HG02610 (cell line): ENCODE measurements at regions not wholly inside any gene's neighbourhood (a gene's known extent, or its start where the extent isn't known, plus 50 kb on each side); places are given as distances from the start of the nearest gene placed in this dataset.
"Not testable (repeated sequence)": the region's sequence is repeated elsewhere in the genome, so short reads cannot be mapped to it uniquely, and the experiment has no call there.

Experiments
- ATAC-seq: cut with Tn5 transposase; IDR thresholded peaks from one replicate; pipeline ENCODE4 v1.9.1; 2021; ENCODE audit warnings: mild to moderate bottlenecking, moderate library complexity; ENCODE audit not compliant: unreplicated experiment

DNA sequence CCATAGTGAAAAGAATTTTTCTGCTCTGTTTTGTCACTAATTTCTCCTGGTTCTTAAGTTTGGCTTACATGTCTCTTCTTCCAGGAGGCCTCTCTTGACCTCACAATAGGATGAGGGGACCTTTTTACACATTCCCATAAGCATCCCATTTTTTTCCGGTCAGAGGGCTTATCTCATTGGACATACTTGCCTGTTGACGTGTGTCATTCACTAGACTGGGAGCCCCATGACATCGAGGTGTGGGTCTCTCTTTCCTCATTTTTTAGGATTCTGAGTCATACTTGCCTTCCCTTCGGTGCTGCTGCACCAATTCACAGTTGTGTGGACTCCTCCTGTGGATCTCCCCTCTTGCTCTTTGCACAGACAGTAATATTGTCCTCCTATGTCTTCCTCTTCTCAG, 601.8 kb downstream of the GATA3 start:
- ATAC-seq, result no peak

DNA sequence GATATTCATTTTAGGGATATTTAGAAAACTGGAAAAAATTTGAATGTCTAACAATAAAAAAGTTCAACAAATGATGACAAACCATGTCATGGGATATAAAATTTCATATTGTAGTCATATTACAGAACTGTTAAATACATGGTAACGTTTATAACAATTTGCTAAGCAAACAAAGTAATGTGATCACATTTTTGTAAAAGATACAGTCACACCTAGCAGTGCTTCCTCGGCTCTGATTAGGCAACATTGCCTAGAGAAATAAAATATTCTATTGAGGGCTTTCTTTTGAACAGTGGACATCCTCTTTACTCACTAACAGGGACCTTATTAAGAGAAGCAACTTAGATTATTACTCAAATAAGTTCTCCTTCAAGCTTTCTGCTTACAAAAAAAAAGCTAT, 605.5 kb downstream of the GATA3 start:
- ATAC-seq, result no peak

DNA sequence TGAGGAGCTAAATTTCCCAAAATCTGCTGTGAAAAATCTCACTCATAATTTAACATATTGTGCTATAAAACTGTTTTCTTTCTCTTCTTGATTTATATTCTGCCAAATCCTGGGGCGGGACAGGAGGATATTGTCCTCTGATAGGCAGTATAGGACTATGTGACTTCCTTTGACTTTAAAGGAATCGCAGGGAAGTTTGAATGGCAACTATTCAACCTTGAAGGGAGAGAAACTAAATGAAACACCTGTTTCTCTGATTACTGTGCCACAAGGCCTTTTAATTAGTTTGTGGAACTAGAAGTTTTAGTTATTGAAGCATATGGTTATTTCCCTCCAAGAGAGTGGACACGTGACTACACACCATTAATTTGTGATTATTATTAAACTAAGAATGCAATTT, 607.4 kb downstream of the GATA3 start:
- no peak for ATAC-seq

DNA sequence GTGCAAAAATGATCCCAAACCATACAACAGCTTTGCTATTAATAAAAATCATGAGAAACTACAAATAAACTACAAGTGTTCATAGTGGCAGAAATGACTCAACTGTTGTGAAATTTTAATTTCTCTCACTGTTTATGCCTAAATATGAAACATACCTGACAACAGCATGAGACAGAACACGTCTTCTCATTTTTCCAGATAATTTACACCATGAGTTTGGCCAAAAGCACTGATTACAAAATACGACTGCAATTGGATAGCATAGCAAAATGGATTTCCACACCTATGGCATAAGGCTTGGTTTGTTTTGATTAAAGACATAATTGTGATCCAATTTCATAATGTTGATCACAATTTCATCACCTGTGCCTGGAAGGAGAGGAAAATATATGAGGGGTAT, 608.6 kb downstream of the GATA3 start:
- ATAC-seq, result no peak

DNA sequence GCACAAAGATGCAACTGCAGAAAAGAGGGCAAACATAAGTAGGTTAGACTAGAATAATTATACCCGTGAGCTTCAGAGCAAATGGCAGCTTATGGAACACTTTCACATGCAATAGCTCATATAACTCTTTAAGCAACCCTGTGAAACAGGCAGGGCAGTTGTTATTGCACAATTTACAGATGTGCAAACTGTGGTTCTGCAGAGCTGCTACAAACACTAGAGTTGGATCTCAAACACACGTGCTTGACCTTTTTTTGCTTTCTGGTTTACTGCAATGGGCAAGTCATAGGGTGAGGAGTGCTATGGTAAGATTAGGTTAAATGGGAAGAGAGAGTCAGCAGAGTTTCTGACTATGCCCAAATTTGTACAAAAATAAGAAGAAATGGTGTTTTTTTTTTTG, 610.8 kb downstream of the GATA3 start:
- no peak for ATAC-seq

DNA sequence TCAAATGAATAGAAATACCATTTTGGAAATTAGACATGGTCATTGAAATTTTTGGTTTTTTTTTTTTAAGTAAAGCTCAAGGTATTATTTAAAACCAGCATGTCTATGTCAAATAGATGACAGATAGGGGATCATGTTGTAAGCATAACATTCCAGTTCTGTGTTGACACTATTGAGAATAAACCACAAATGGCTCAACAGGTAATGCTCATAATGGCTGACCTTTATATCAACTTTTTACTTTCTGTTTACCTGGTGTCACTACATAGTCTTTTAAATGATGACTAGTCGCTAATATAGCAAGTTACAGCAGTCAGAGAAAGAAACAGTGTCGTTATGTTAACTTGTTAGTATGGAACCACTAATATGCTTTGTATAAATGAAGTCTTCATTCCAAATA, 616.0 kb downstream of the GATA3 start:
- ATAC-seq, result no peak

DNA sequence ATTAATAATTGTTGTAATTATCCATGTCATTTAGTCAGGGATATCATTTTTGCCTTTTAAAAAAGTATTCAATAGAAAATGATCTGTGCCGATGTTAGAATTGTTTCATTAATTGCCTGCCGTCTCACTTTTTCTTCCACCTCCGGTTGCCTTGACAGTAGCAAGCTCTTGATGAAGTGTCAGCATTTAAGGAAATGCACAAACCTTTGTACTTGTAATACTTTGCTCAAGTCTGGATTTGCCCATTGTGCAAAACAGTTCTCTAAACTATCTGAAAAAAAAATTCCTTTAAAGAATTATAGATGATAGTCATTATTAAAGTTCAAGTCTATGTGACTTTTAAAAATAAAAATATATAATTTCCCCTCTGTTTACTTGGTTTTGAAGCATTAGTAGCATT, 619.7 kb downstream of the GATA3 start:
- no peak for ATAC-seq

DNA sequence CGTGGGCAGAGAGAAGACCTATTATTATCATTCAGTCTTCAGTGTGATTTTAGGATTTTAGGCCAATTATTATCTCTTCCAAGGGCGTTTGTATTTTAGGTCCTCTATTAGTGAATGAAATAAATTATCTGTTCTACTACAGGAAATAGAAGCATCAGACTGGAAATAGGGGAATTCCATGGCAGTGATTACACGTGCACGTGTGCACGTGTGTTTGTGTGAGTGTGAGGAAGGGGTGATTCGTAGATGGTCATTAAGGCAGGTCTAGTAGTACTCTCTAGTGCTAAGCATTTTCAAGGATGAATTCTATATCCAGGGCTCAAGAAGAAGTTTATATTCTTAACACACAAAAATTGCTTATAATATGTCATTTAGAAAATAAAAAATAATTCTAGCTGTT, 623.2 kb downstream of the GATA3 start:
- ATAC-seq, result no peak

DNA sequence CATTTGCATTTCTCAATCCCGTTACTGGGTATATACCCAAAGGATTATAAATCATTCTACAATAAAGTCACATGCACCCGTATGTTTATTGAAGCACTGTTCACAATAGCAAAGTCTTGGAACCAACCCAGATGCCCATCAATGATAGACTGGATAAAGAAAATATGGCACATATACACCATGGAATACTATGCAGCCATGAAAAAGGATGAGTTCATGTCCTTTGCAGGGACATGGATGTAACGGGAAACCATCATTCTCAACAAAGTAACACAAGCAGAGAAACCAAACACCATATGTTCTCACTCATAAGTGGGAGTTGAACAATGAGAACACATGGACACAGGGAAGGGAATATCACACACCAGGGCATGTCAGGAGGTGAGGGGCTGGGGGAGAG, 630.4 kb downstream of the GATA3 start:
- ATAC-seq, result not testable (repeated sequence)

DNA sequence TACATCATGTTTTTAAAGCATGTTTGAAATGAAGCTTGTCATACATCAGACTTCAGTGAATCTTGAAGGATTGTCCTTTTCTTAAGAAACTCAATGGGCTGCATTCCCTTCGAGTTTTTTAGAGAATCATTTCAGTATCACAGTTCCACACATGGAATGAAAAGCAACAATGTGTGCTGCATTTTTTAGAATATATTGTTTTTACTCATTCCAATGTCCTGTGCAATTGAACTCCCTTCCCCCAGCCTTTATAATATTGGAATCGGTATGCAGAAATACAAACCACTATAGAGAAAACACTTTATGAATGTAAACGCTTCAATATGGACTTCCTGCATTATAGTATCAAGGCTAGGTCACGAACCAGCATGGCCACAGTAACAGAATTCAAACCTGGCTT, 634.4 kb downstream of the GATA3 start:
- ATAC-seq, result no peak

DNA sequence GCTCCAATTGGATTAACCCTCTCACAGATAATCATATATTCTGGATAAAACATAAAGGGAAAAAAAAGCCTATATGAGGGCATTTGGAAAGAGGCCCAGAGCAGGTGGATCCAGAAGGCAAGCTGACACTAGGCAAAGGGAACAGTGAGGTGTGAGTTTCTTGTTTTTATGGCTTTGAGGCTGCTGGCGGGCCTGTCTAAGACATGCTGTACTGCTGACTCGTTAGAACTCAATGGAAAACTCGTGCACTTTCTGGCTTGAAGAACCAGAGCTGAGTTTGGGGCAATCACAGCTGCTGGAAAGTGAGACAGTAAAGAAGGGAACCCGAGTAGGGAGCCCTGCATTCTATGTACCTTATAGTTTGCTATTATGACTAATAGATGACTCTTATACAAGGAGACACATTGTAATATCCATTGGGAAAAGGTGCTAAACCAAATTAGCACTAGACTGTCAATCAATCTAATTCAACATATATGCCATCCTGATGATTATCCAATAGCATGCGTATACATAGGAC, 637.1 kb downstream of the GATA3 start:
- ATAC-seq, result no peak

DNA sequence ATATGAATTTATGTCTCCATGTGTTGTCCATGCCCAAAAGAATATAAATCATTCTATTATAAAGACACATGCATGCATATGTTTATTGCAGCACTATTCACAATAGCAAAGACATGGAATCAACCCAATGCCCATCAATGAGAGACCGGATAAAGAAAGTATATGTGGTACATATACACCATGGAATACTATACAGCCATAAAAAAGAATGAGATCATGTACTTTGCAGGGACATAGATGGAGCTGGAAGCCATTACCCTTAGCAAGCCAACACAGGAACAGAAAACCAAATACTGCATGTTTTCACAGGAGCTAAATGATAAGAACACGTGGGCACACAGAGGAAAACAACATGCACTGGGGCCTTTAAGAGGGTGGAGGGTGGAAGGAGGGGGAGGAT, 639.1 kb downstream of the GATA3 start:
- ATAC-seq, result not testable (repeated sequence)

DNA sequence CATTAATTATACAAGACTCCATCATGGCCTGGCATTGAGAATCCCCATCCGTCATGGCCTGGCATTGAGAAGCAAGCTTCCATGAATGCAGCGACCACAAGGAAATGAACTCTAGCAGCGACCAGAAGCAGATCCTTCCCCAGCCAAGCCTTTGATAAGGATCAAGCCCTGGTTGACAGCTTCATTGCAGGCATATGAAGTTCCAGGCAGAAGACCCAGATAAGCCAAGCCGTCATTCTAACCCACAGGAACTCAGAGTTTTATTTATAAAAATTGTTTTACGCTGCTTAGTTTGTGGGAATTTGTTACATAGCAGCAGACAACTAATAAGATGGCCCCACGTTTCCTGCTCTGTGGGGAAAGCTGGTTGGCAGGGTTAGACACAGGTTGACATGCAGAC, 642.3 kb downstream of the GATA3 start:
- ATAC-seq, result no peak

DNA sequence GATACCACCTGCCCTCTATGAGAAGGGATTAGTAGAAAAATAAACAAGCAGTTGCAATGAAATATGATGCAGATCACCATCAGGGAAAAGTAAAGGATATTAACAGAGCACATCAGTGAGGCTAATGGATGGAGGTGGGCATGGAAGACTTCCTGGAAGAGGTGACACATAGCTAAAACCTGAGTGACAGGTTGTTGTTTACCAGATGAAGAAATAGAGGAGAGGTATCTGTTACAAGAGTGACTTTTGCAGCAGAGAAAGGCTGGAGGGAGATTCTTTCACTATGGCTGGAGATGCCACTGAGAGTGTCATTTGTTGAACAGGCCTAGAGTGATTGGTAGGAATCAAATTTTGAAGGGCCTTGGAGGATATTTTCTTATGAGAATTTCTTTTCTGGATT, 646.2 kb downstream of the GATA3 start:
- ATAC-seq, result no peak

DNA sequence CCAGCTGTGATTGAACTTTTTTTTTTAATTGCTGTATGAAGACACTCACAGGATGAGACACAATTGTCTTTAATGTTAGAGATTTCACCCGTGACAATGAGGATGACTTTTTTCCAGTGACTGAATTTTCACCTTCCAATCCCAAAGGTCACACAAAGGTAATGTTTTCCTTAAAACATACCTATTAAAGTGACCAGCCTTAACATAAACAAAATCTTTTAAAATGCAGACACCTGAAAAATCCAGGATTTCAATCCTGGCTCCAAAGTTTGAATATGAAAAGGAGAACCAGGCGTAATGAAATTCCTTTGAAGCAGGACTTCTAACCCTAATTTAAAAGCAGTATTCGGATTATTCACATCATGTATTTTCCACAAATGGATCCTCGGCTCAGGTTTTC, 647.7 kb downstream of the GATA3 start:
- no peak for ATAC-seq

DNA sequence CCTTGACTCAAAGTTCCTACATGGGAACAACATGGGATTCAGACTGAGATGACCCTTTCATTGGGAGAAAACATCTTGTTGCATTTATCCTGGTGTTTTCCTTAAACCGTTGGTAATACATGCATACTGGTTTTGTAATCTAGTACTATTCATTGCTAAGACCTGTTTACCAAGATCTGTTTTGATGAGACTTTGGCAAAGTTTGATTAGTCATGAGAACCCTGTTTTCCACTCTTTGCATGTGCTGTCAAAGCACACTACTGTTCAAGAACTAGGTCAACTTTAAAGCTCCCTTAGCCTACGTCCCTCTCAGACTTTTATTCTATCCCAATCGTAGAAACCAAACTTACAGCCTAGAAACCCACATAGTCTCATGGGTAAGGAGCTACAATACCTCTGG, 650.9 kb downstream of the GATA3 start:
- ATAC-seq, result no peak

DNA sequence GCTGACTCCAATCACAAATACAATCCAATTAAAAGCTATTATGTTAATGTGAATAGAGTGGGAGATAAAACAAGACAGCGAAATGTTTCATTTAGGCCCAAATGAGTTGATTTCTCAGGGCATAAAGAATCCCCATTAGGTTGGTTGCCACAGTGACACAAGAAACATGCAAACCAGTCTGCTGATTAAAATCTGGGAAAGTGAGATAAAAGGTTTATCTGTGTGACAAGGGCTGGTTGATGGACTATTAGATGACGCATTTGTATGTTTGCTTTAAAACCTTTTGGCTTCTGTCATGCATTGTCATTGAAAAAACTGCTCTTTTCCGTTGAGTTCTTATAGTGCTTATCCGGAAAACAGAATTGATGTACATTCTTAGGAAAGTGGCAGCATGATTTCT, 658.2 kb downstream of the GATA3 start:
- ATAC-seq, result no peak

DNA sequence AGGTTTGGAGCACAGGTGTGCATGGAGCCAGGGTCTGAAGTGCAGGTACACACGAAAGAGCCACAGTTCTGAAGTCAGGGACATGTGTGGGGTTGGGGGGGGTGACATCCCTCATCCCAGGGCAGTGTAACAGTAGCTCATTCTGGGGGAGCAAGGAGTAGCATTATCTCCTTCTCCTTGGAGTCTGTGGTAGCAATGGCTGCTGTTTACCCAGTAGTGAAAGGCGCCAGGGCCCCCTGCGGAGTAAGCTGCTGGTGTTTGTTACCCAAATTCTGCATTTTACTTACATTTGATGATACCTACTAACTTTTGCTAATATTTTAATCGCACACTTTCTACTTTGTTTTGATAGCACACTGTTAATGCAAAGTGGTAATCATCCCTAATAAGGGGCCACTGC, 665.5 kb downstream of the GATA3 start:
- ATAC-seq, result no peak

DNA sequence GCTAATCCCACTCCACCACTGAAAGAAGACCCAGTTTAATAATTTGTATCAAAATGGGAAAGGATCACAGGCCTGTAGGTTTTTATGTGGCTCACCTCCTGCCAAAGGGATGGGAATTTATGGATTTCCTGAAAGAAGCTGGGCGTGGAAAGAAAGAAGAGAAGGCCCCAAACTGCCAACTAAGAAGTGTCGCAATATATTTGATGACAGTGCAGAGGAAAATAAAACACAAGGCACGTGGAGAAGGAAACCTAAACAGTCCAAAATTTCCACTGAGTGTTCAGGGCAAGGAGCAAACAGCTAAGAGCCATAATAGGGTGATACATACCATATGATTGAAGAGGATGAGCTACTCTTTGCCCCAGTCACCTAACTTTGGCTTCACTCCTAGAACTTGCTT, 667.2 kb downstream of the GATA3 start:
- ATAC-seq, result no peak

DNA sequence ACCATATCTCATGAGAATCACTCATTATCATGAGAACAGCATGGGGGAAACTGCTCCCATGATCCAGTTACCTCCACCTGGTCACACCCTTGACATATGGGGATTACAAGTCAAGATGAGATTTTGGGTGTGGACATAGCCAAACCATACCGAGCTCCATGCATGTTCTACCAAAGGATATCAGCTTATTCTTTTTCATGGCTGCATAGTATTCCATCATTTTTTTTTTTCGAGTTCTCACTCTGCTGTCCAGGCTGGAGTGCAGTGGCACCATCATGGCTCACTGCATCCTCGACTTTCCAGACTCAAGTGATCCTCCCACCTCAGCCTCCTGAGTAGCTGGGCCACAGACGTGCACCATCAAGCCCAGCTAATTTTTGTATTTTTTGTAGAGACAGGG, 668.3 kb downstream of the GATA3 start:
- ATAC-seq, result no peak

DNA sequence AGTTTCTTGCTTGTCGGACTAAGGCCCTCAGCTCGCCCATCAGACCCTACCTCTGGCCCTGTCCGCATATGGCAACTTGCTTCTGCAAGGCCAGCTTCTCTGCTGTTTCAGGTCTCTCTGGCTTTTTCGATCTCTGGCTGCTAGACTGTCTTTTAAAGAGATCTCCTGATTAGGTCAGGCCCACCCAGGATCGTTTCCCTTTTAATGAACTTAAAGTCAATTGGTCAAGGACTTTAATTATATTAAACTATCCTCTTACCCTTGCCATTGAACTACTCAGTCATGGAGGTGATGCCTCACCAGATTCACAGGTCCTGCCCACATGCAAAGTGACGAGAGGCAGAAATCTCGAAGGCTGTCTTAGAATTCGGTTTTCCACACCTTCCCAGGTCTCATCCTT, 670.9 kb downstream of the GATA3 start:
- ATAC-seq, result no peak

DNA sequence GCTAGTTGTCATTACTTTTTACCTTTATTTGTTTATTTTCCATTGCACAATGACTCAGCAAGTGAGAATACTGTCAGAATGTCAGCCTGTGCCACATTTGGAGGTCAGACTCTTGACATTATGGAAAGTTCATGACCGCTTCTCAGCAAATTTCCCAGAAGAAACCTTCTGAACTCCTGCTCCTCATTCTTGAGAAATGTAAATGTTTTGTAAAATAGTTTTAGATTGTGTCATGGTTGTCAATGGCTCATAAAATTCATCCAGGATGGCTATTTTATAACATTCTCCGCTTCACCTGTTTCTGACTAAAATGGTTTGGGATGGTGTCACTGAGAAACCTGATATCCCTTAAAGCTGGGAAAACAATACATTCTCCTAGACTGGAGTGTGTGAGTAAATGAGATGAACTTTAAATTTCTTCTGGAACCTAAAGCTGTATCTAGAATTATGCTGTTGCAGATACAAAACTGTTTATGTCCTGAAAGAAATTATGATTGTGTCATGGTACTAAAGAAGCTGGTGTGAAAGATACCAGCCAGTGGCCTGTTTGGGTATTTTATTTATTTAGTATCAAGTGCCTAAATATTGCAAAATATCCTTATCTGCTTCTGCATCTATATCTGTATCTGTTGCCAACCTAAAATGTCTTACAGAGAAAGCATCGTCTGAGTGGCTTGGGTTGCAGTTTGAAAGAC, 671.7 kb downstream of the GATA3 start:
- no peak for ATAC-seq

DNA sequence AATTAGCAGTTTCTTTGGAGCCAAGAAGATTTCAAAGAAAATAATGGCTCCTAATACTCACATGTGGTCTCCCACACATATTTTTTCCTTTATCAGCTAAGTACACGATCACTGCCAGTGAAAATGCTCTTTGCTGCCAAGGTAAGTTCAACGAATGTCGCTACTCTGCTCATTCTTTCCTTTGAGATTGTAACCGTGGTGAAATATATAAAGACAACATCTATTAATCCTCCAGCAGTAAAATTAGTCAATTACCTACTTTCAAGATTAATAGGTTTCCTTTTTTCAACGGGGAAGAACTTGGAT, 672.2 kb downstream of the GATA3 start:
- ATAC-seq, result no peak
